Calu3 (cell line): ENCODE measurements at regions not wholly inside any gene's neighbourhood (a gene's known extent, or its start where the extent isn't known, plus 50 kb on each side); places are given as distances from the start of the nearest gene placed in this dataset.
"Not testable (repeated sequence)": the region's sequence is repeated elsewhere in the genome, so short reads cannot be mapped to it uniquely, and the experiment has no call there.

Experiments used
- BruUV-seq: library from RNA; stranded (reverse); fragments of 400-500 nt; replicated peaks from 2 replicates; lab custom pipeline; 2021; lab: Mats Ljungman, UMichigan
- CTCF ChIA-PET: fragments of 300-600 bp; sonication (Branson Sonifier 250); formaldehyde crosslinking; loops from one replicate; lab custom pipeline; 2022; ENCODE audit warnings: antibody characterized with exemption; lab: Charles Lee
- DNase-seq: peaks from one replicate; pipeline ENCODE4 v3.0.0; 2022
- H3K27ac Mint-ChIP-seq: one replicate; pipeline ENCODE4 v1.8.0; 2022; ENCODE audit warnings: mixed read lengths; ENCODE audit not compliant: unreplicated experiment
- H3K27me3 Mint-ChIP-seq: one replicate; pipeline ENCODE4 v1.8.0; 2022; ENCODE audit warnings: mixed read lengths; ENCODE audit not compliant: unreplicated experiment
- H3K36me3 Mint-ChIP-seq: one replicate; pipeline ENCODE4 v1.8.0; 2022; ENCODE audit warnings: mild to moderate bottlenecking, moderate library complexity, mixed read lengths; ENCODE audit not compliant: insufficient read depth, unreplicated experiment
- H3K4me1 Mint-ChIP-seq: one replicate; pipeline ENCODE4 v1.8.0; 2022; ENCODE audit warnings: mild to moderate bottlenecking, low read depth, mixed read lengths; ENCODE audit not compliant: unreplicated experiment
- H3K4me3 Mint-ChIP-seq: one replicate; pipeline ENCODE4 v1.8.0; 2022; ENCODE audit warnings: mild to moderate bottlenecking, low read depth, moderate library complexity, mixed read lengths; ENCODE audit not compliant: unreplicated experiment
- H3K9me3 Mint-ChIP-seq: one replicate; pipeline ENCODE4 v1.8.0; 2022; ENCODE audit warnings: low read depth, mixed read lengths; ENCODE audit not compliant: unreplicated experiment
- CTCF ChIP-seq: fragments of 200-600 bp; IDR thresholded peaks from one replicate; pipeline ENCODE4 v1.8.0; 2022; ENCODE audit warnings: antibody characterized with exemption; ENCODE audit not compliant: unreplicated experiment
- intact Hi-C: fragments of 100-400 bp; cut with micrococcal nuclease; formaldehyde crosslinking; loops from one replicate; pipeline ENCODE4 v1.10.0; 2022; ENCODE audit not compliant: unreplicated experiment

DNA sequence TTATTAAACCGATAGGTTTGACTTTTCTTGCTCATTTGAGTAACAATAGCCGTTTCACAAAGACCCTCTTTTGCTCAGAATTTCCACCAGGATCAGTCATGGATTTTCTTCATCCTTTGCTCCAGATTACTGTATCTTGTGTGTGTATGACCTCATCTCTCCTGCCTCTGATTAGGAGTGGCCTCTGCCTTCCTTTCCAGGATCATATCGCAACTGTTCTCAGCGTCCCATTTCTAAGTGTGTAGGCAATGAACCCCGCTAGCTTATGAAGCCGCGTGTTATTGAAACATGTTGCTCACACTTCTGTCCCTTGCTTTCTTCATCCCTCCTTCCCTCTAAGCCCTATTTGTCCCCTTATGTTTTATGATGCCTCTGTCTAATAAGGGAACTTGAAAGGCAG, 169.8 kb upstream of the RPS23 start:
- Mint-ChIP-seq H3K27me3 (no peaks in the 10 kb centered on the region), H3K9me3 (no peaks in the 10 kb centered on the region), H3K4me1 (no peaks in the 10 kb centered on the region)

DNA sequence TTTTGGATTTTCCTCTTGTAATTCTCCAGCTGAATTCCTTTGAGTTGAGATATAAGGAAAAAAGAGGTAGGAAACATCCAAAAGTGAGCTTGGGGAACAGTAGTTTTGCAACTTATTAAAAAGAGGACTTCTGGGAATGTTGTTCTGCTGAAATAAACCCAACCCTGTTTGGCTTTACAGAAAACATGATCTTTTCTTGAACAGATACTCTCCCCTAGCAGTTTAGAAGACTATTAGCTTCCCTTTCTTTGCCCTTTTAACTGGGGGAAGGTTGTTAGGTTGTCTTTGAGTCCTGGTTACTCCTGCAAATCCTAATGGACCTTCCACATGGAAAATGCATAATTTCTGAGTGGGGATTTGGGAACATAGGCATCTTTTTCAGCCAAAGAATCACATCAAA, 168.7 kb upstream of the RPS23 start:
- H3K36me3 Mint-ChIP-seq = no peaks in the 10 kb centered on the region
- intact Hi-C loops = no loop called here
- DNase-seq = no peak
- no peaks in the 10 kb centered on the region for H3K27me3 Mint-ChIP-seq
- CTCF ChIA-PET = no interaction called here
- no peaks in the 10 kb centered on the region for H3K9me3 Mint-ChIP-seq
- no TSS peak for BruUV-seq
- no peaks in the 10 kb centered on the region for H3K4me1 Mint-ChIP-seq
- no peak overlapping the region for H3K27ac Mint-ChIP-seq
- H3K4me3 Mint-ChIP-seq = no peak overlapping the region
- no peak for TF ChIP-seq CTCF

More for the DNA sequence above, 169.8 kb upstream of the RPS23 start:
- no TSS peak for BruUV-seq
- no peak for TF ChIP-seq CTCF
- DNase-seq = no peak
- Mint-ChIP-seq H3K4me3 (no peak overlapping the region), H3K27ac (no peak overlapping the region), H3K36me3 (no peaks in the 10 kb centered on the region)
- intact Hi-C loops = no loop called here
- CTCF ChIA-PET = no interaction called here

GRCh38 chr5:82445726-82446335, 167.7 kb upstream of the RPS23 start:
- Mint-ChIP-seq H3K4me3 (no peak overlapping the region), H3K4me1 (no peaks in the 10 kb centered on the region), H3K27me3 (no peaks in the 10 kb centered on the region), H3K27ac (no peak overlapping the region), H3K9me3 (no peaks in the 10 kb centered on the region), H3K36me3 (no peaks in the 10 kb centered on the region)
- CTCF ChIA-PET = no interaction called here
- no peak for TF ChIP-seq CTCF
- intact Hi-C loops = no loop called here
- no peak for DNase-seq
- BruUV-seq = no TSS peak

- H3K4me1 Mint-ChIP-seq = no peaks in the 10 kb centered on the region
- H3K27me3 Mint-ChIP-seq = no peaks in the 10 kb centered on the region
- H3K27ac Mint-ChIP-seq = no peak overlapping the region
- CTCF ChIA-PET = interaction anchor here (0.6 to 1.0 kb wide), 2 partner anchors 53 to 1137 kb away, joined by 3 to 4 read pairs; no protein-coding TSS in a partner anchor
- no peak for DNase-seq
- BruUV-seq = no TSS peak
- H3K36me3 Mint-ChIP-seq = no peaks in the 10 kb centered on the region
- H3K9me3 Mint-ChIP-seq = no peaks in the 10 kb centered on the region
- no peak for TF ChIP-seq CTCF
- intact Hi-C loops = no loop called here
- no peak overlapping the region for H3K4me3 Mint-ChIP-seq
These were observed 161.7 kb upstream of the RPS23 start for GRCh38 chr5:82439750-82440445.

DNA sequence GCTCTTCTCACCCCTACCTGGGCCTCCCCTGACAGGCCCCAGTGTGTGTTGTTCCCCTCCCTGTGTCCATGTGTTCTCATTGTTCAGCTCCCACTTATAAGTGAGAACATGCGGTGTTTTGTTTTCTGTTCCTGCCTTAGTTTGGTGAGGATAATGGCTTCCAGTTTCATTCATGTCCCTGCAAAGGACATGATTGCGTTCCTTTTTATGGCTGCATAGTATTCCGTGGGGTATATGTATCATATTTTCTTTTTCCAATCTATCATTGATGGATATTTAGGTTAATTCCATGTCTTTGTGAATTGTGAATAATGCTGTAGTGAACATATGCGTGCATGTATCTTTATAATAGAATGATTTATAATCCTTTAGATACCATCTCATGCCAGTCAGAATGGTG, 159.4 kb upstream of the RPS23 start:
- H3K27ac Mint-ChIP-seq, BruUV-seq, H3K9me3 Mint-ChIP-seq, H3K27me3 Mint-ChIP-seq, CTCF ChIA-PET, DNase-seq, H3K4me1 Mint-ChIP-seq, intact Hi-C loops, H3K36me3 Mint-ChIP-seq, H3K4me3 Mint-ChIP-seq: not testable (repeated sequence)
